Gastroesophageal sphincter (tissue), 4 donors: ENCODE measurements at regions not wholly inside any gene's neighbourhood (a gene's known extent, or its start where the extent isn't known, plus 50 kb on each side); places are given as distances from the start of the nearest gene placed in this dataset.

ENCODE experiments used
- ATAC-seq: fragments of 150-250 bp; one replicate; pipeline ENCODE4 v1.9.1; 2016; ENCODE audit warnings: mild to moderate bottlenecking, moderate library complexity
- H3K27ac ChIP-seq, 4 donors: fragments of 200-600 bp; sonication (generic) in 3 of 4; 1 replicate in 3 of 4; 2 replicates in 1 of 4; pipeline ENCODE4 v1.5.1; 2016 to 2019
- H3K27me3 ChIP-seq: fragments of 200-600 bp; sonication (generic); one replicate; pipeline ENCODE4 v1.5.1; 2019
- H3K36me3 ChIP-seq, 2 donors: fragments of 200-600 bp; sonication (generic); one replicate each; pipeline ENCODE4 v1.5.1; 2019; ENCODE audit warnings: control low read depth in 1 of 2
- H3K4me1 ChIP-seq, 3 donors: fragments of 200-600 bp; sonication (generic); 1 replicate in 2 of 3; 2 replicates in 1 of 3; pipeline ENCODE4 v1.5.1; 2016 to 2019; ENCODE audit warnings: control low read depth in 2 of 3
- H3K4me3 ChIP-seq, 2 donors: fragments of 200-600 bp; sonication (generic); one replicate each; pipeline ENCODE4 v1.5.1; 2019; ENCODE audit warnings: mild to moderate bottlenecking in 1 of 2, moderate library complexity in 1 of 2
- H3K9me3 ChIP-seq, 3 donors: fragments of 200-600 bp; sonication (generic); one replicate each; pipeline ENCODE4 v1.5.1; 2017 to 2019; ENCODE audit warnings: control low read depth in 2 of 3
- CTCF ChIP-seq, 4 experiments: fragments of 200-600 bp in 2 of 4; fragments of 450-650 bp in 2 of 4; sonication (generic) in 1 of 4; IDR thresholded peaks; one replicate each; pipeline ENCODE4 v1.5.1; 2017 to 2019; ENCODE audit warnings: antibody characterized with exemption in 4 of 4, mild to moderate bottlenecking in 2 of 4, moderate library complexity in 2 of 4
- EP300 ChIP-seq: sonication (generic); formaldehyde crosslinking; IDR thresholded peaks from one replicate; pipeline ENCODE4 v1.6.1; 2017; ENCODE audit warnings: antibody characterized with exemption, mild to moderate bottlenecking
- POLR2A ChIP-seq, 2 donors: fragments of 450-650 bp; IDR thresholded peaks; one replicate each; pipeline ENCODE4 v1.6.1; 2017; ENCODE audit warnings: antibody characterized with exemption in 2 of 2, mild to moderate bottlenecking in 2 of 2, moderate library complexity in 1 of 2
- POLR2AphosphoS5 ChIP-seq: sonication (generic); formaldehyde crosslinking; IDR thresholded peaks from one replicate; pipeline ENCODE4 v1.6.1; 2017; ENCODE audit warnings: antibody characterized with exemption
- WGBS, 2 donors: methylation state at CpG; one replicate each; pipeline ENCODE4 v1.1.5; 2018; ENCODE audit warnings: low coverage in 1 of 2; 5-methylcytosine and 5-hydroxymethylcytosine counted together

GRCh38 chr4:164012396-164013027, 518.0 kb downstream of the TMA16 start:
- TF ChIP-seq POLR2A (IDR thresholded peaks at IDR 0.05) (no peak), EP300 (no peak), CTCF (IDR thresholded peaks at IDR 0.05) (no peak), POLR2AphosphoS5 (no peak)
- no peaks in the 10 kb centered on the region for H3K27me3 ChIP-seq
- 16 to 24% methylated on average over 3 of the region's 3 CpGs for whole genome bisulfite sequencing, 2 donors
- ATAC-seq, result no peak
- no peaks in the 10 kb centered on the region for H3K36me3 ChIP-seq
- H3K27ac ChIP-seq, result no peak overlapping the region
- H3K4me1 ChIP-seq, result no peaks in the 10 kb centered on the region
- no peak overlapping the region for H3K4me3 ChIP-seq
- H3K9me3 ChIP-seq, result peaks cover 0 to 7% (median 0%) of the 10 kb centered on the region in 3 donors

- no peak overlapping the region for H3K27ac ChIP-seq
- no peaks in the 10 kb centered on the region for H3K36me3 ChIP-seq
- no peaks in the 10 kb centered on the region for H3K27me3 ChIP-seq
- no peak for ATAC-seq
- no peaks in the 10 kb centered on the region for H3K4me1 ChIP-seq
- H3K9me3 ChIP-seq, result peaks cover 0 to 25% (median 0%) of the 10 kb centered on the region in 3 donors
- TF ChIP-seq EP300 (no peak), CTCF (IDR thresholded peaks at IDR 0.05) (no peak), POLR2AphosphoS5 (no peak), POLR2A (IDR thresholded peaks at IDR 0.05) (no peak)
- no peak overlapping the region for H3K4me3 ChIP-seq
These were observed 527.5 kb downstream of the TMA16 start for GRCh38 chr4:164021947-164022346.

GRCh38 chr4:164023214-164023613, 528.7 kb downstream of the TMA16 start:
- TF ChIP-seq EP300, result no peak
- Histone ChIP-seq H3K4me1 (no peaks in the 10 kb centered on the region), H3K27me3 (no peaks in the 10 kb centered on the region), H3K27ac (no peak overlapping the region), H3K9me3 (peaks cover 0 to 25% (median 0%) of the 10 kb centered on the region in 3 donors), H3K4me3 (no peak overlapping the region), H3K36me3 (no peaks in the 10 kb centered on the region)
- ATAC-seq, result no peak

DNA sequence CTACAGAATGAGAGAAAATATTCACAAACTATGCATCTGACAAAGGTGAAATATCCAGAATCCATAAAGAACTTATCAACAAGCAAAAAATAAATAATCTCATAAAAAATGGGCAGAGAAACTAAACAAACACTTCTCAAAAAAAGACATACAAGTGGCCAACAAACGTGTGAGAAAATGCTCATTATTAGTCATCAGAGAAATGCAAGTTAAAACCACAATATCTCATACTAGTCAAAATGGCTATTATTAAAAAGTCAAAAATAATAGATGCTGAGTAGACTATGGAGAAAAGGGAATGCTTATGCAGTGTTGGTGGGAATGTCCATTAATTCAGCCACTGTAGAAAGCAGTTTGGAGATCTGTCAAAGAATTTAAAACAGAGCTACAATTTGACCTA, 533.3 kb downstream of the TMA16 start:
- 33 to 56% methylated on average over 1 of the region's 1 CpG for WGBS, 2 donors
- ATAC-seq, result no peak
- peaks cover 0 to 20% (median 0%) of the 10 kb centered on the region in 3 donors for H3K9me3 ChIP-seq
- TF ChIP-seq POLR2AphosphoS5 (no peak), CTCF (IDR thresholded peaks at IDR 0.05) (no peak), EP300 (no peak), POLR2A (IDR thresholded peaks at IDR 0.05) (no peak)
- H3K36me3 ChIP-seq, result no peaks in the 10 kb centered on the region
- no peaks in the 10 kb centered on the region for H3K27me3 ChIP-seq
- H3K4me3 ChIP-seq, result no peak overlapping the region
- H3K4me1 ChIP-seq, result no peaks in the 10 kb centered on the region
- H3K27ac ChIP-seq, result no peak overlapping the region

DNA sequence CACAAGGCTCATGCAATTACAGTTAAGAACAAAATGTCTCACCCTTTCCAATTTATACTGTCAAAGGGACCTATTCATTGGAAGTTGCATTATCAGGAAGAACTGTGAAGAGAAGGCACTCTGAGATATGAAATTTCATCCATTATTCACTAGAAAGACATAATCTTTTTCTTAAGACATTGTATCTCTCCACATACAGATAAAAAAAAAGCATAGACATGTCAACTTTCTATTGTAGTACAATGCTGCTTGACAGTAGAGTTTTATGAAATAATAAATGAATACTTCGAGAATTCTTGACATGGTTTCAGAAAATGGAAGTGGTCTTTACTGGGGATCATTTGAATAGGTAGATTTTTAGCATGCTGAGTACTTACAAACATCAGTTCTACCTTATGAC, 545.0 kb downstream of the TMA16 start:
- TF ChIP-seq EP300 (no peak), CTCF (IDR thresholded peaks at IDR 0.05) (no peak), POLR2A (IDR thresholded peaks at IDR 0.05) (no peak), POLR2AphosphoS5 (no peak)
- H3K9me3 ChIP-seq, result peaks cover 0 to 9% (median 0%) of the 10 kb centered on the region in 3 donors
- no peak overlapping the region for H3K4me3 ChIP-seq
- H3K4me1 ChIP-seq, result no peaks in the 10 kb centered on the region
- no peak for ATAC-seq
- H3K27ac ChIP-seq, result no peak overlapping the region
- 30 to 48% methylated on average over 1 of the region's 1 CpG for WGBS, 2 donors
- no peaks in the 10 kb centered on the region for H3K27me3 ChIP-seq
- no peaks in the 10 kb centered on the region for H3K36me3 ChIP-seq
